ENCODE measurements at regions not wholly inside any gene's neighbourhood (a gene's known extent, or its start where the extent isn't known, plus 50 kb on each side); places are given as distances from the start of the nearest gene placed in this dataset.
"Not testable (repeated sequence)": the region's sequence is repeated elsewhere in the genome, so short reads cannot be mapped to it uniquely, and the experiment has no call there.

GRCh38 chr16:62794724-62795123, 758.5 kb upstream of the CDH8 start:
- no peak overlapping the region for H3K4me3 ChIP-seq (ENCODE audit: low read depth, low read length)
- no peak for TF ChIP-seq CTCF (IDR thresholded peaks at IDR 0.05; ENCODE audit: low read depth, low read length, missing control alignments)
- no peak for DNase-seq (ENCODE audit: low read depth)

GRCh38 chr16:62780081-62780480, 743.8 kb upstream of the CDH8 start:
- DNase-seq (ENCODE audit: low read depth) = not testable (repeated sequence)

GRCh38 chr16:62764572-62764971, 728.3 kb upstream of the CDH8 start:
- no peak for TF ChIP-seq CTCF (IDR thresholded peaks at IDR 0.05; ENCODE audit: low read depth, low read length, missing control alignments)
- no peak overlapping the region for H3K4me3 ChIP-seq (ENCODE audit: low read depth, low read length)
- DNase-seq (ENCODE audit: low read depth) = no peak

More at GRCh38 chr16:62780081-62780480, 743.8 kb upstream of the CDH8 start:
- not testable (repeated sequence) for H3K4me3 ChIP-seq (ENCODE audit: low read depth, low read length)

- no peak overlapping the region for H3K4me3 ChIP-seq (ENCODE audit: low read depth, low read length)
- no peak for DNase-seq (ENCODE audit: low read depth)
- TF ChIP-seq CTCF (IDR thresholded peaks at IDR 0.05; ENCODE audit: low read depth, low read length, missing control alignments) = no peak
Observed at GRCh38 chr16:62760398-62760797, 724.2 kb upstream of the CDH8 start.

- DNase-seq (ENCODE audit: low read depth) = no peak
- no peak for TF ChIP-seq CTCF (IDR thresholded peaks at IDR 0.05; ENCODE audit: low read depth, low read length, missing control alignments)
- no peak overlapping the region for H3K4me3 ChIP-seq (ENCODE audit: low read depth, low read length)
Observed at GRCh38 chr16:62755938-62756337, 719.7 kb upstream of the CDH8 start.

- no peak for DNase-seq (ENCODE audit: low read depth)
- TF ChIP-seq CTCF (IDR thresholded peaks at IDR 0.05; ENCODE audit: low read depth, low read length, missing control alignments) = no peak
- H3K4me3 ChIP-seq (ENCODE audit: low read depth, low read length) = no peak overlapping the region
Observed at GRCh38 chr16:62752854-62753253, 716.6 kb upstream of the CDH8 start.

- DNase-seq (ENCODE audit: low read depth) = no peak
- H3K4me3 ChIP-seq (ENCODE audit: low read depth, low read length) = no peak overlapping the region
- no peak for TF ChIP-seq CTCF (IDR thresholded peaks at IDR 0.05; ENCODE audit: low read depth, low read length, missing control alignments)
Observed at GRCh38 chr16:62751218-62751617, 715.0 kb upstream of the CDH8 start.

- TF ChIP-seq CTCF (IDR thresholded peaks at IDR 0.05; ENCODE audit: low read depth, low read length, missing control alignments) = no peak
- H3K4me3 ChIP-seq (ENCODE audit: low read depth, low read length) = no peak overlapping the region
- no peak for DNase-seq (ENCODE audit: low read depth)
Observed at GRCh38 chr16:62741692-62742091, 705.5 kb upstream of the CDH8 start.

Measured in GM12864 (cell line).